GM19324 (cell line): ENCODE measurements at regions not wholly inside any gene's neighbourhood (a gene's known extent, or its start where the extent isn't known, plus 50 kb on each side); places are given as distances from the start of the nearest gene placed in this dataset.

Source experiments
- ATAC-seq: cut with Tn5 transposase; IDR thresholded peaks from one replicate; pipeline ENCODE4 v1.9.1; 2021; ENCODE audit warnings: mild to moderate bottlenecking, moderate library complexity; ENCODE audit not compliant: unreplicated experiment, low FRiP score

GRCh38 chr16:85494315-85494714 lies 118.8 kb upstream of the GSE1 start:
- no peak for ATAC-seq

GRCh38 chr16:85495259-85495658 lies 117.9 kb upstream of the GSE1 start:
- no peak for ATAC-seq

GRCh38 chr16:85495823-85496538 lies 117.1 kb upstream of the GSE1 start:
- no peak for ATAC-seq

- ATAC-seq = no peak
Observed at GRCh38 chr16:85497622-85498314, 115.4 kb upstream of the GSE1 start.

- no peak for ATAC-seq
Observed at GRCh38 chr16:85498607-85499006, 114.5 kb upstream of the GSE1 start.

GRCh38 chr16:85500220-85500619 lies 112.9 kb upstream of the GSE1 start:
- ATAC-seq = no peak

- no peak for ATAC-seq
Observed at GRCh38 chr16:85501900-85502299, 111.2 kb upstream of the GSE1 start.

GRCh38 chr16:85502357-85502756 lies 110.8 kb upstream of the GSE1 start:
- ATAC-seq = no peak

GRCh38 chr16:85503679-85504231 lies 109.4 kb upstream of the GSE1 start:
- no peak for ATAC-seq

- ATAC-seq = no peak
Observed at GRCh38 chr16:85504242-85504641, 108.9 kb upstream of the GSE1 start.

- ATAC-seq = no peak
Observed at GRCh38 chr16:85505794-85506634, 107.1 kb upstream of the GSE1 start.

- ATAC-seq = no peak
Observed at GRCh38 chr16:85506635-85506911, 106.5 kb upstream of the GSE1 start.

- ATAC-seq = no peak
Observed at GRCh38 chr16:85507342-85507741, 105.8 kb upstream of the GSE1 start.

- ATAC-seq = no peak
Observed at GRCh38 chr16:85508388-85508787, 104.7 kb upstream of the GSE1 start.

GRCh38 chr16:85508993-85509392 lies 104.1 kb upstream of the GSE1 start:
- ATAC-seq = no peak

GRCh38 chr16:85510041-85510659 lies 103.0 kb upstream of the GSE1 start:
- ATAC-seq = no peak

GRCh38 chr16:85511938-85512807 lies 100.9 kb upstream of the GSE1 start:
- no peak for ATAC-seq

- ATAC-seq = no peak
Observed at GRCh38 chr16:85512808-85513115, 100.4 kb upstream of the GSE1 start.

- ATAC-seq = no peak
Observed at GRCh38 chr16:85513180-85513579, 99.9 kb upstream of the GSE1 start.

- ATAC-seq = no peak
Observed at GRCh38 chr16:85513649-85514048, 99.5 kb upstream of the GSE1 start.
